ENCODE measurements at regions not wholly inside any gene's neighbourhood (a gene's known extent, or its start where the extent isn't known, plus 50 kb on each side); places are given as distances from the start of the nearest gene placed in this dataset.

GRCh38 chr2:177324797-177325196 lies 60.3 kb upstream of the NFE2L2 start:
- no peak for TF ChIP-seq CTCF (conservative IDR thresholded peaks at IDR 0.05; ENCODE audit: low read length)
- TF ChIP-seq EZH2phosphoT487 (IDR thresholded peaks at IDR 0.05; ENCODE audit: borderline replicate concordance) = no peak

Measured in Loucy (cell line).